MCF 10A (cell line): ENCODE measurements at regions not wholly inside any gene's neighbourhood (a gene's known extent, or its start where the extent isn't known, plus 50 kb on each side); places are given as distances from the start of the nearest gene placed in this dataset.
A peak's percentile ranks its signal among the peaks of the same experiment; 100 is the strongest.

Experiments
- BruUV-seq: library from RNA; stranded (reverse); fragments of 400-500 nt; replicated peaks from 2 replicates; lab custom pipeline; 2021; lab: Mats Ljungman, UMichigan
- CTCF ChIA-PET: fragments of 300-600 bp; sonication (Branson Sonifier 250); formaldehyde crosslinking; extraction: SDS; loops from one replicate; lab custom pipeline; 2021; ENCODE audit warnings: antibody characterized with exemption, inconsistent platforms; lab: Yijun Ruan, JAX
- POLR2A ChIA-PET: fragments of 300-600, 350-650 bp; sonication (Branson Sonifier 250); formaldehyde crosslinking; extraction: SDS; loops from one replicate; lab custom pipeline; 2020; ENCODE audit warnings: antibody characterized with exemption, inconsistent platforms; lab: Yijun Ruan, JAX
- DNase-seq: peaks from one replicate; pipeline ENCODE4 v3.0.0-alpha.2; 2018; ENCODE audit not compliant: unreplicated experiment
- H3K27ac Mint-ChIP-seq: one replicate; pipeline ENCODE4 v1.8.0; 2022; ENCODE audit warnings: mild to moderate bottlenecking, low read depth, mixed read lengths; ENCODE audit not compliant: unreplicated experiment
- H3K27me3 Mint-ChIP-seq: one replicate; pipeline ENCODE4 v1.8.0; 2022; ENCODE audit warnings: mixed read lengths; ENCODE audit not compliant: insufficient read depth, unreplicated experiment
- H3K36me3 Mint-ChIP-seq: one replicate; pipeline ENCODE4 v1.8.0; 2022; ENCODE audit warnings: mild to moderate bottlenecking, moderate library complexity, mixed read lengths; ENCODE audit not compliant: insufficient read depth, unreplicated experiment
- H3K4me1 Mint-ChIP-seq: one replicate; pipeline ENCODE4 v1.8.0; 2022; ENCODE audit warnings: mixed read lengths; ENCODE audit not compliant: insufficient read depth, unreplicated experiment
- H3K4me3 Mint-ChIP-seq: one replicate; pipeline ENCODE4 v1.8.0; 2022; ENCODE audit warnings: mild to moderate bottlenecking, moderate library complexity, mixed read lengths; ENCODE audit not compliant: unreplicated experiment
- H3K9me3 Mint-ChIP-seq: one replicate; pipeline ENCODE4 v1.8.0; 2022; ENCODE audit warnings: mixed read lengths; ENCODE audit not compliant: unreplicated experiment
- CTCF ChIP-seq: fragments of 200-600 bp; IDR thresholded peaks from one replicate; pipeline ENCODE4 v1.8.0; 2022; ENCODE audit warnings: antibody characterized with exemption, mild to moderate bottlenecking; ENCODE audit not compliant: unreplicated experiment
- intact Hi-C: fragments of 100-400 bp; cut with micrococcal nuclease; formaldehyde crosslinking; loops from 2 replicates; pipeline ENCODE4 v1.14.1; 2022

- CTCF ChIA-PET: interaction anchor here (0.6 to 1.1 kb wide), 7 partner anchors 32 to 534 kb away, joined by 3 to 5 read pairs (median 3); no protein-coding TSS in a partner anchor
Measured at GRCh38 chr1:95953015-95953414, 719.0 kb downstream of the RWDD3 start.

GRCh38 chr1:95954585-95954984 is 720.6 kb downstream of the RWDD3 start:
- Mint-ChIP-seq H3K27ac (no peak overlapping the region), H3K4me3 (no peak overlapping the region), H3K36me3 (no peaks in the 10 kb centered on the region), H3K4me1 (no peaks in the 10 kb centered on the region), H3K27me3 (no peaks in the 10 kb centered on the region), H3K9me3 (no peaks in the 10 kb centered on the region)
- BruUV-seq: no TSS peak
- TF ChIP-seq CTCF: no peak
- no peak for DNase-seq
- ChIA-PET CTCF (no interaction called here), POLR2A (no interaction called here)
- intact Hi-C loops: no loop called here

More at GRCh38 chr1:95953015-95953414, 719.0 kb downstream of the RWDD3 start:
- POLR2A ChIA-PET: interaction anchor here (0.6 kb wide), 1 partner anchor 412 kb away, joined by 3 read pairs; no protein-coding TSS in a partner anchor
- TF ChIP-seq CTCF: peak; percentile 17
- intact Hi-C loops: no loop called here
- no peaks in the 10 kb centered on the region for H3K4me1 Mint-ChIP-seq
- peak; percentile 32 for DNase-seq
- no TSS peak for BruUV-seq
- no peaks in the 10 kb centered on the region for H3K36me3 Mint-ChIP-seq
- H3K4me3 Mint-ChIP-seq: no peak overlapping the region
- H3K27me3 Mint-ChIP-seq: no peaks in the 10 kb centered on the region
- H3K27ac Mint-ChIP-seq: no peak overlapping the region
- no peaks in the 10 kb centered on the region for H3K9me3 Mint-ChIP-seq

GRCh38 chr1:95956215-95956614 is 722.2 kb downstream of the RWDD3 start:
- Mint-ChIP-seq H3K4me3 (no peak overlapping the region), H3K4me1 (no peaks in the 10 kb centered on the region), H3K27me3 (no peaks in the 10 kb centered on the region), H3K27ac (no peak overlapping the region), H3K36me3 (no peaks in the 10 kb centered on the region), H3K9me3 (no peaks in the 10 kb centered on the region)
- POLR2A ChIA-PET: no interaction called here
- intact Hi-C loops: no loop called here
- BruUV-seq: no TSS peak
- no peak for TF ChIP-seq CTCF
- CTCF ChIA-PET: no interaction called here
- DNase-seq: no peak

GRCh38 chr1:95957748-95958147 is 723.7 kb downstream of the RWDD3 start:
- intact Hi-C loops: no loop called here
- no peaks in the 10 kb centered on the region for H3K27me3 Mint-ChIP-seq
- TF ChIP-seq CTCF: no peak
- ChIA-PET POLR2A (interaction anchor here (0.6 to 0.8 kb wide), 2 partner anchors 10 to 126 kb away, joined by 3 to 4 read pairs; no protein-coding TSS in a partner anchor), CTCF (interaction anchor here (0.6 to 0.7 kb wide), 4 partner anchors 19 to 630 kb away, joined by 3 to 4 read pairs (median 3); no protein-coding TSS in a partner anchor)
- BruUV-seq: no TSS peak
- no peaks in the 10 kb centered on the region for H3K36me3 Mint-ChIP-seq
- no peak overlapping the region for H3K27ac Mint-ChIP-seq
- H3K4me1 Mint-ChIP-seq: no peaks in the 10 kb centered on the region
- no peak for DNase-seq
- H3K9me3 Mint-ChIP-seq: no peaks in the 10 kb centered on the region
- H3K4me3 Mint-ChIP-seq: no peak overlapping the region
